PFSK-1 (cell line): ENCODE measurements at regions not wholly inside any gene's neighbourhood (a gene's known extent, or its start where the extent isn't known, plus 50 kb on each side); places are given as distances from the start of the nearest gene placed in this dataset.

Experiments
- FOXP2 ChIP-seq: optimal IDR thresholded peaks from 2 replicates; pipeline ENCODE3; 2011; ENCODE audit warnings: borderline replicate concordance, control low read depth, inconsistent platforms; ENCODE audit not compliant: insufficient read depth; ENCODE audit errors: extremely low read length, extremely low read depth
- POLR2AphosphoS5 ChIP-seq: IDR thresholded peaks from 2 replicates; pipeline ENCODE4 v1.6.1; 2012; ENCODE audit warnings: low read depth, mild to moderate bottlenecking, control low read depth, low read length, moderate library complexity
- SIN3A ChIP-seq: IDR thresholded peaks from 2 replicates; pipeline ENCODE4 v1.6.1; 2012; ENCODE audit warnings: mild to moderate bottlenecking, low read length, moderate library complexity, borderline replicate concordance; ENCODE audit not compliant: insufficient read depth
- TAF1 ChIP-seq: IDR thresholded peaks from 2 replicates; pipeline ENCODE4 v1.6.1; 2012; ENCODE audit warnings: low read length, control low read depth, borderline replicate concordance; ENCODE audit not compliant: insufficient read depth
- TF ChIP-seq, protein P1 (sequence below), 2 experiments: IDR thresholded peaks; 2 replicates each; pipeline versions ENCODE4 v1.6.1 to v1.8.0; 2011 to 2012; ENCODE audit warnings: low read depth in 2 of 2, low read length in 2 of 2, control low read depth in 1 of 2, inconsistent platforms in 1 of 2, mild to moderate bottlenecking in 1 of 2, moderate library complexity in 1 of 2; ENCODE audit not compliant: insufficient read depth in 1 of 2

DNA sequence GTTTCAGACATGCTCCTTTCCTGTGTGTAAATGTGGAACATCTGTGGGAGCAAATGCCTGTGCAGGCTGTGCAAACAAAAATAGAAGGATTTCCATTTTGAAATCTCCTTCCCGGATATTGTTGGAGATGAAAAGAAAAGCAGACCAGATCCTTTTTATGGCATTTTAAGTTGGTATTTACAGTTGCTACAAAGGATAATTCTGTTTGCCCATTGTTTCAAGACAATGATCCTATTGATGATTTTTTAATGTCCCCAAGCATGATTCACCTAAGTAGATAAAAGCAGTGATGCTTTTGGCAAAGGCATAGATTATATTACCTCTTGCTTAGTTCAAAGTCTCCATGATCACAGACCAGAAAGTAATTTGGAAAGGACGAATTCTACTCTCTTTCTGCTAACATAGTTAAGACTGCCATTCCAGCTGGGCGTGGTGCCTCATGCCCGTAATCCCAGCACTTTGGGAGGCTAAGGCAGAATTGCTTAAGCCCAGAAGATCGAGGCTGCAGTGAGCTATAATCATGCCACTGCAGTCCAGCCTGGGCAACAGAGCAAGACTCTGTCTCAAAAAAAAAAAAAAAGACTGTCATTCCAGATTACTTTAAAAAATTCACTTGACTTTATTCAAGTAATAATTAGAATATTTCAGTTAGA is 209.6 kb upstream of the SLC39A10 start:
- no peak for TF ChIP-seq POLR2AphosphoS5
- TF ChIP-seq TAF1, result no peak
- TF ChIP-seq, protein P1, sequence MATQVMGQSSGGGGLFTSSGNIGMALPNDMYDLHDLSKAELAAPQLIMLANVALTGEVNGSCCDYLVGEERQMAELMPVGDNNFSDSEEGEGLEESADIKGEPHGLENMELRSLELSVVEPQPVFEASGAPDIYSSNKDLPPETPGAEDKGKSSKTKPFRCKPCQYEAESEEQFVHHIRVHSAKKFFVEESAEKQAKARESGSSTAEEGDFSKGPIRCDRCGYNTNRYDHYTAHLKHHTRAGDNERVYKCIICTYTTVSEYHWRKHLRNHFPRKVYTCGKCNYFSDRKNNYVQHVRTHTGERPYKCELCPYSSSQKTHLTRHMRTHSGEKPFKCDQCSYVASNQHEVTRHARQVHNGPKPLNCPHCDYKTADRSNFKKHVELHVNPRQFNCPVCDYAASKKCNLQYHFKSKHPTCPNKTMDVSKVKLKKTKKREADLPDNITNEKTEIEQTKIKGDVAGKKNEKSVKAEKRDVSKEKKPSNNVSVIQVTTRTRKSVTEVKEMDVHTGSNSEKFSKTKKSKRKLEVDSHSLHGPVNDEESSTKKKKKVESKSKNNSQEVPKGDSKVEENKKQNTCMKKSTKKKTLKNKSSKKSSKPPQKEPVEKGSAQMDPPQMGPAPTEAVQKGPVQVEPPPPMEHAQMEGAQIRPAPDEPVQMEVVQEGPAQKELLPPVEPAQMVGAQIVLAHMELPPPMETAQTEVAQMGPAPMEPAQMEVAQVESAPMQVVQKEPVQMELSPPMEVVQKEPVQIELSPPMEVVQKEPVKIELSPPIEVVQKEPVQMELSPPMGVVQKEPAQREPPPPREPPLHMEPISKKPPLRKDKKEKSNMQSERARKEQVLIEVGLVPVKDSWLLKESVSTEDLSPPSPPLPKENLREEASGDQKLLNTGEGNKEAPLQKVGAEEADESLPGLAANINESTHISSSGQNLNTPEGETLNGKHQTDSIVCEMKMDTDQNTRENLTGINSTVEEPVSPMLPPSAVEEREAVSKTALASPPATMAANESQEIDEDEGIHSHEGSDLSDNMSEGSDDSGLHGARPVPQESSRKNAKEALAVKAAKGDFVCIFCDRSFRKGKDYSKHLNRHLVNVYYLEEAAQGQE (IDR thresholded peaks at IDR 0.05; ENCODE audit: insufficient read depth in 1 of 2, low read depth in 2 of 2, low read length in 2 of 2), result no peak
- no peak for TF ChIP-seq FOXP2
- no peak for TF ChIP-seq SIN3A

DNA sequence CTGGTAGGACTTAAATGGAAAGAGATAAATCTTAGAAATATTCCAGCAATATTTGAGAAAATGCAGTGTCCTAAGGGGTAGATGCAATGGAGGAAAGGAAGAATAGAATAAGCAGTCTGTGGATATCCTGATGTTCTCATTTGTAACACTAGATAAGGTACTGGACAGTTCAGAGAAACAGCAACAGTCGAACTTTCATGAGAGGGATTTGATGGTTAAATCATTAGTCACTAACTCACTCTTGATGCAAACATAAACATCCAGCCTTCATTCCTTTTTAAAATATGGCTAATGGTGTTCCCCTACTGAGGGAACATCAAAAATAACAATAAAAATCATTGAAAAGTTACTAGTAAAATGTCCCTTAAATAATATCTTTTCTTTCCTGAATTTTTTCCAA is 211.4 kb upstream of the SLC39A10 start:
- no peak for TF ChIP-seq POLR2AphosphoS5
- TF ChIP-seq FOXP2, result no peak
- TF ChIP-seq SIN3A, result no peak
- no peak for TF ChIP-seq TAF1
- TF ChIP-seq, protein P1 (IDR thresholded peaks at IDR 0.05; ENCODE audit: insufficient read depth in 1 of 2, low read depth in 2 of 2, low read length in 2 of 2), result no peak

DNA sequence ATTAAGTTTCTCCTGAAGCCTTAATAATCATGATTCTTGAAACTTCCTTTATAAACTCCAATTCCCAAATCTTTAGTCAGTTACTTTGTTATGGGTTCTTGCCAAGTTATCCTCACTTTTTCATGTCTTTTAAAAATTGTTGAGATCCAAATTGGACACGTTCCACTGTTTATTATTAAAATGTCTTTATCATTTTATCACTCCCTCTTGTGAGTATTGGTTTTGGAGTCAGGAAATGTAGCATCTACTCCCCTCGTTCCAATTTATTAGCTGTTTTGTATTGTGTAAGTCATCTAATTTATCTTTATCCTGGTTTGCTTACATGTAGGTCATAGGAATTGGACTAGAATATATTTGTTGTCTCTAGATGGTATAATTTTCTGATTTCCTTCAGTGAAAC is 213.1 kb upstream of the SLC39A10 start:
- TF ChIP-seq, protein P1 (IDR thresholded peaks at IDR 0.05; ENCODE audit: insufficient read depth in 1 of 2, low read depth in 2 of 2, low read length in 2 of 2), result no peak
- TF ChIP-seq POLR2AphosphoS5, result no peak
- no peak for TF ChIP-seq TAF1
- TF ChIP-seq SIN3A, result no peak
- no peak for TF ChIP-seq FOXP2

DNA sequence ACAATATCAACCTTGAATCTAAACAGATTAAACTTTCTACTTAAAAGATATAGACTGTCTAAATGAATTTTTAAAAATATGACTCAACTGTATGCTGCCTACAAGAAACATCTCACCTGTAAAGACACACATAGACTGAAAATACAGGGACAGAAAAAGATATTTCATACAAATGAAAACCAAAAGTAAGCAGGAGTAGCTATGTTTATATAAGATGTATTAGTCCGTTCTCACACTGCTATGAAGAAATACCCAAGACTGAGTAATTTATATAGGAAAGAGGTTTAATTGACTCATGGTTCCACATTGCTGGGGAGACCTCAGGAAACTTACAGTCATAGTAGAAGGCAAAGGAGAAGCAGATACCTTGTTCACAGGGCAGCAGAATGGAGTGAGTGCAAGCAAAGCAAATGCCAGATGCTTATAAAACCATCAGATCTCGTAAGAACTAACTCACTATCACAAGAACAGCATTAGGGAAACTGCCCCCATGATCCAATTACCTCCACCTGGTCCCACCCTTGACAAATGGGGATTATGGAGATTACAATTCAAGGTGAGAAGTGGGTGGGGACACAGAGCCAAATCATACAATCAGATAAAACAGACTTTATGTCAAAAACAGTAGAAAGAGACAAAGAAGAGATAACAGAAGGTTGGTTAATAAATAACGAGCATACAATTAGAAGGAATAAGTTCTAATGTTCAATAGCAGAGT is 214.4 kb upstream of the SLC39A10 start:
- TF ChIP-seq SIN3A (no peak), FOXP2 (no peak), TAF1 (no peak), POLR2AphosphoS5 (no peak)
- TF ChIP-seq, protein P1 (IDR thresholded peaks at IDR 0.05; ENCODE audit: insufficient read depth in 1 of 2, low read depth in 2 of 2, low read length in 2 of 2), result no peak
